Body of pancreas (tissue), 4 donors: ENCODE measurements at regions not wholly inside any gene's neighbourhood (a gene's known extent, or its start where the extent isn't known, plus 50 kb on each side); places are given as distances from the start of the nearest gene placed in this dataset.

Experiments
- CTCF ChIP-seq, 7 experiments: fragments of 450-650 bp in 4 of 7; fragments of 200-600 bp in 3 of 7; sonication (generic) in 3 of 7; IDR thresholded peaks; one replicate each; pipeline ENCODE4 v1.5.1; 2016 to 2019; ENCODE audit warnings: antibody characterized with exemption in 7 of 7
- POLR2A ChIP-seq, 3 donors: fragments of 450-650 bp; IDR thresholded peaks; one replicate each; pipeline ENCODE4 v1.6.1; 2016; ENCODE audit warnings: antibody characterized with exemption in 3 of 3, mild to moderate bottlenecking in 2 of 3

- TF ChIP-seq CTCF (IDR thresholded peaks at IDR 0.05) (no peak), POLR2A (IDR thresholded peaks at IDR 0.05) (no peak)
Measured at GRCh38 chr6:113437566-113437965, 419.6 kb upstream of the MARCKS start.
